GM23338 (cell line): ENCODE measurements at regions not wholly inside any gene's neighbourhood (a gene's known extent, or its start where the extent isn't known, plus 50 kb on each side); places are given as distances from the start of the nearest gene placed in this dataset.

Experiments used
- CREB1 ChIP-seq: fragments of 250-450 bp; sonication (Bioruptor Pico); IDR thresholded peaks from 2 replicates; pipeline ENCODE4 v1.5.0; 2020; ENCODE audit warnings: low read depth, mild to moderate bottlenecking, moderate library complexity
- CTCF ChIP-seq, 2 experiments: fragments of 200-600 bp in 1 of 2; sonication (generic) in 1 of 2; conservative IDR thresholded peaks; 2 replicates each; pipeline versions ENCODE4 v1.5.1 to v1.6.1; 2016 to 2017; ENCODE audit warnings: antibody characterized with exemption in 2 of 2, low read depth in 2 of 2, mild to moderate bottlenecking in 2 of 2, moderate library complexity in 1 of 2
- ETS1 ChIP-seq: IDR thresholded peaks from 2 replicates; pipeline ENCODE4 v1.6.1; 2016; ENCODE audit warnings: antibody characterized with exemption
- EZH2 ChIP-seq: fragments of 200-600 bp; sonication (generic); IDR thresholded peaks from one replicate; pipeline ENCODE4 v1.8.0; 2017; ENCODE audit warnings: antibody characterized with exemption, mild to moderate bottlenecking, low read depth; ENCODE audit not compliant: unreplicated experiment
- EZH2phosphoT487 ChIP-seq: fragments of 200-600 bp; sonication (generic); IDR thresholded peaks from one replicate; pipeline ENCODE4 v1.8.1; 2018; ENCODE audit warnings: antibody characterized with exemption; ENCODE audit not compliant: unreplicated experiment
- JUNB ChIP-seq: IDR thresholded peaks from one replicate; pipeline ENCODE4 v1.6.1; 2016; ENCODE audit warnings: antibody characterized with exemption; ENCODE audit not compliant: unreplicated experiment
- NANOG ChIP-seq: IDR thresholded peaks from 2 replicates; pipeline ENCODE4 v1.6.1; 2016; ENCODE audit warnings: antibody characterized with exemption, borderline replicate concordance
- POLR2AphosphoS5 ChIP-seq: IDR thresholded peaks from 2 replicates; pipeline ENCODE4 v1.6.1; 2016; ENCODE audit warnings: antibody characterized with exemption, low read depth
- REST ChIP-seq: IDR thresholded peaks from one replicate; pipeline ENCODE4 v1.6.1; 2018; ENCODE audit warnings: antibody characterized with exemption; ENCODE audit not compliant: unreplicated experiment
- ZNF114 ChIP-seq: fragments of 250-450 bp; sonication (Bioruptor Pico); IDR thresholded peaks from 2 replicates; pipeline ENCODE4 v1.5.0; 2020; ENCODE audit warnings: mild to moderate bottlenecking, moderate library complexity
- ZNF331 ChIP-seq: fragments of 250-450 bp; sonication (Bioruptor Pico); IDR thresholded peaks from 2 replicates; pipeline ENCODE4 v1.5.0; 2020; ENCODE audit warnings: low read depth, mild to moderate bottlenecking, moderate library complexity

- TF ChIP-seq EZH2: no peak
- TF ChIP-seq CTCF (conservative IDR thresholded peaks at IDR 0.05; ENCODE audit: low read depth in 2 of 2): no peak
- no peak for TF ChIP-seq POLR2AphosphoS5
- no peak for TF ChIP-seq EZH2phosphoT487
- no peak for TF ChIP-seq REST
- TF ChIP-seq ETS1: no peak
- TF ChIP-seq JUNB: no peak
- TF ChIP-seq ZNF331 (CRISPR knock-in tag): no peak
- TF ChIP-seq ZNF114: no peak
- TF ChIP-seq CREB1 (CRISPR knock-in tag): no peak
- no peak for TF ChIP-seq NANOG
These were observed 439.3 kb upstream of the KCNMB2 start for GRCh38 chr3:178096955-178097354.
